Left ventricle myocardium inferior (tissue), 1 donor: ENCODE measurements at regions not wholly inside any gene's neighbourhood (a gene's known extent, or its start where the extent isn't known, plus 50 kb on each side); places are given as distances from the start of the nearest gene placed in this dataset.
"Not testable (repeated sequence)": the region's sequence is repeated elsewhere in the genome, so short reads cannot be mapped to it uniquely, and the experiment has no call there.

Source experiments
- DNase-seq: peaks from one replicate; pipeline ENCODE4 v3.0.0-alpha.2; 2020
- H3K27ac ChIP-seq: fragments of 200-600 bp; replicated peaks from 2 replicates; pipeline ENCODE4 v1.8.0; 2021
- H3K27me3 ChIP-seq: fragments of 200-600 bp; 2 replicates; pipeline ENCODE4 v1.8.0; 2021; ENCODE audit warnings: low read depth
- H3K36me3 ChIP-seq: fragments of 200-600 bp; 2 replicates; pipeline ENCODE4 v1.8.0; 2021
- H3K4me1 ChIP-seq: fragments of 200-600 bp; 2 replicates; pipeline ENCODE4 v1.8.0; 2021
- H3K4me3 ChIP-seq: fragments of 200-600 bp; 2 replicates; pipeline ENCODE4 v1.8.0; 2021; ENCODE audit warnings: mild to moderate bottlenecking, moderate library complexity
- H3K9me3 ChIP-seq: fragments of 200-600 bp; replicated peaks from 2 replicates; pipeline ENCODE4 v1.8.0; 2021
- intact Hi-C: fragments of 100-400 bp; cut with micrococcal nuclease; formaldehyde crosslinking; loops from one replicate; pipeline ENCODE4 v1.11.0; 2022
- TF ChIP-seq, protein P1 (sequence below): fragments of 200-600 bp; IDR thresholded peaks from 2 replicates; pipeline ENCODE4 v1.8.0; 2021; ENCODE audit warnings: antibody characterized with exemption, mild to moderate bottlenecking, borderline replicate concordance
- donor health status: DM: no; HTN: yes; CAD: no; lungs with severe emphysema.

- TF ChIP-seq, protein P1, sequence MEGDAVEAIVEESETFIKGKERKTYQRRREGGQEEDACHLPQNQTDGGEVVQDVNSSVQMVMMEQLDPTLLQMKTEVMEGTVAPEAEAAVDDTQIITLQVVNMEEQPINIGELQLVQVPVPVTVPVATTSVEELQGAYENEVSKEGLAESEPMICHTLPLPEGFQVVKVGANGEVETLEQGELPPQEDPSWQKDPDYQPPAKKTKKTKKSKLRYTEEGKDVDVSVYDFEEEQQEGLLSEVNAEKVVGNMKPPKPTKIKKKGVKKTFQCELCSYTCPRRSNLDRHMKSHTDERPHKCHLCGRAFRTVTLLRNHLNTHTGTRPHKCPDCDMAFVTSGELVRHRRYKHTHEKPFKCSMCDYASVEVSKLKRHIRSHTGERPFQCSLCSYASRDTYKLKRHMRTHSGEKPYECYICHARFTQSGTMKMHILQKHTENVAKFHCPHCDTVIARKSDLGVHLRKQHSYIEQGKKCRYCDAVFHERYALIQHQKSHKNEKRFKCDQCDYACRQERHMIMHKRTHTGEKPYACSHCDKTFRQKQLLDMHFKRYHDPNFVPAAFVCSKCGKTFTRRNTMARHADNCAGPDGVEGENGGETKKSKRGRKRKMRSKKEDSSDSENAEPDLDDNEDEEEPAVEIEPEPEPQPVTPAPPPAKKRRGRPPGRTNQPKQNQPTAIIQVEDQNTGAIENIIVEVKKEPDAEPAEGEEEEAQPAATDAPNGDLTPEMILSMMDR = no peak
- Histone ChIP-seq H3K27ac (no peak overlapping the region), H3K27me3 (no peaks in the 10 kb centered on the region), H3K4me3 (no peak overlapping the region), H3K36me3 (no peaks in the 10 kb centered on the region), H3K9me3 (peaks cover 5% of the 10 kb centered on the region), H3K4me1 (no peaks in the 10 kb centered on the region)
- DNase-seq = no peak
- intact Hi-C loops = no loop called here
Measured at GRCh38 chr15:38789566-38789965, 225.0 kb upstream of the RASGRP1 start.

- no peak for DNase-seq
- Histone ChIP-seq H3K27me3 (no peaks in the 10 kb centered on the region), H3K4me1 (no peaks in the 10 kb centered on the region), H3K4me3 (no peak overlapping the region), H3K9me3 (peaks cover 5% of the 10 kb centered on the region), H3K36me3 (no peaks in the 10 kb centered on the region), H3K27ac (no peak overlapping the region)
- TF ChIP-seq, protein P1 = no peak
- intact Hi-C loops = no loop called here
Measured at GRCh38 chr15:38793206-38793810, 228.7 kb upstream of the RASGRP1 start.

DNA sequence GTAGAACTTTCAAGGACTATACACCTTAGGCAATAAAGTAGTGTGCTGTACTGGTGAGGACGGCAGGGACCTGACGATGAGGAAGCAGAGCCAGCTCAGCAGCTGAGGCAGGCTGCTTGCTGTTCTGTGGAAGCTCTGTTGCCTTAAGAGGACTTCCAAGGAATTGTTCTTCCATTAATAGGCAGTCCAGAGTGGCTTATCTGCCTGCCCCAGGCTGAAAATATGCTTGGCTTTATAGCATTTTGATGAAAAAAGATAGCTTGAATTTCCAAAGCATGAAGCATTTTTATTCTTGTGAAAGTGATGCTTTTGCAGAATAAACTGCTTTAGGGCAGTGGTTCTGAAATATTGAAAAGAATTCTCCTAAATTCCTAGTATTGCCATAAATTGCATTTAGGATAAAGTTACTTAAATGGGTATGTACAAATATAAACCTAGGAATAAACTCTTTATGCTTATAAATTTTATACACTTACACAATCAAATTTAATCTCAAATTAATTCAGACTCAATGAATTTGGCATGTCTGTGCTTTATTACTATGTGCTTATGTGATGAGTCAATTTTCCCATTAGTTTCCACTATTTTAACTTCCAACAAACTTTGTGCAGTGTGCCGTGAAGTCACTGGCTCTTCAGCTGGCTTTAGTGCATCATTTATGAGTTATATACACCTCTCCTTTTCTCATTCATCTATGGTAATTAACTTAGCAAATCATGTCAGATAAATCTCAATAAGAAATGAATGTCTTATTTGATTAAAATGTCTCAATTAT is 231.0 kb upstream of the RASGRP1 start:
- no peak overlapping the region for H3K4me3 ChIP-seq
- no peak for DNase-seq
- TF ChIP-seq, protein P1 = no peak
- intact Hi-C loops = no loop called here
- H3K9me3 ChIP-seq = peaks cover 16% of the 10 kb centered on the region
- no peaks in the 10 kb centered on the region for H3K27me3 ChIP-seq
- H3K36me3 ChIP-seq = no peaks in the 10 kb centered on the region
- H3K4me1 ChIP-seq = no peaks in the 10 kb centered on the region
- no peak overlapping the region for H3K27ac ChIP-seq

DNA sequence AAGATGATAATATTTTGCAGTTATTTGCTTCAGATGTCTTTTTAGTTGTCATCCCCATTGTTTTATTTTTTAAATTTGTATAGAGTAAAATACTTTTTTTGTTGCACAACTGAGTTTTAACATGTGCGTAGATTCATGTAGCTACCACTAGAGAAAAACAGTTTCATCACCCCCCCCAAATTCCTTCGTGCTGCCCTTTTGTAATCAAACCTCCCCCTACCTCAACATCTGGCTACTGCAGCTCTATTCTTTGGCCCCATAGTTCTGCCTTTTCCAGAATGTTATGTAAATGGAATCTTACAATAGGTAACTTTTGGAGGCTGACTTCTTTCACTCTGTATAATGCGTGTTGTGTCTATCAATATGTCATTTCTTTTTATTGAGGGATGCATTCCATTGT is 232.0 kb upstream of the RASGRP1 start:
- no peak for DNase-seq
- intact Hi-C loops = no loop called here
- TF ChIP-seq, protein P1 = no peak
- no peaks in the 10 kb centered on the region for H3K27me3 ChIP-seq
- peaks cover 16% of the 10 kb centered on the region for H3K9me3 ChIP-seq
- H3K36me3 ChIP-seq = no peaks in the 10 kb centered on the region
- no peak overlapping the region for H3K4me3 ChIP-seq
- no peak overlapping the region for H3K27ac ChIP-seq
- H3K4me1 ChIP-seq = no peaks in the 10 kb centered on the region

- H3K27ac ChIP-seq, H3K27me3 ChIP-seq, H3K4me1 ChIP-seq, H3K36me3 ChIP-seq, H3K4me3 ChIP-seq, intact Hi-C loops, DNase-seq: not testable (repeated sequence)
- H3K9me3 ChIP-seq = peaks cover 16% of the 10 kb centered on the region
Measured at GRCh38 chr15:38797506-38797905, 232.9 kb upstream of the RASGRP1 start.

DNA sequence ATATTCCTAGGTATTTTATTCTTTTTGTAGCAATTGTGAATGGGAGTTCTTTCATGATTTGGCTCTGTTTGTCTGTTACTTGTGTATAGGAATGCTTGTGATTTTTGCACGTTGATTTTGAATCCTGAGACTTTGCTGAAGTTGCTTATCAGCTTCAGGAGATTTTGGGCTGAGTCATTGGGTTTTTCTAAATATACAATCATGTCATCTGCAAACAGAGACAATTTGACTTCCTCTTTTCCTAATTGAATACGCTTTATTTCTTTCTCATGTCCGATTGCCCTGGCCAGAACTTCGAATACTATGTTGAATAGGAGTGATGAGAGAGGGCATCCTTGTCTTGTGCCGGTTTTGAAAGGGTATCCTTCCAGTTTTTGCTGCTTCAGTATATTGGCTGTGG is 234.6 kb upstream of the RASGRP1 start:
- DNase-seq, H3K36me3 ChIP-seq, intact Hi-C loops, H3K4me1 ChIP-seq, H3K4me3 ChIP-seq, H3K27ac ChIP-seq: not testable (repeated sequence)
- Histone ChIP-seq H3K9me3 (peaks cover 16% of the 10 kb centered on the region), H3K27me3 (peaks cover 16% of the 10 kb centered on the region)
